ENCODE measurements at regions not wholly inside any gene's neighbourhood (a gene's known extent, or its start where the extent isn't known, plus 50 kb on each side); places are given as distances from the start of the nearest gene placed in this dataset.
"Not testable (repeated sequence)": the region's sequence is repeated elsewhere in the genome, so short reads cannot be mapped to it uniquely, and the experiment has no call there.

GRCh38 chr9:31582561-31582960 lies 801.9 kb upstream of the ACO1 start:
- DNase-seq: no peak

GRCh38 chr9:31585158-31585557 lies 799.3 kb upstream of the ACO1 start:
- DNase-seq: no peak

GRCh38 chr9:31587146-31587545 lies 797.3 kb upstream of the ACO1 start:
- no peak for DNase-seq

- DNase-seq: no peak
Observed at GRCh38 chr9:31588006-31588405, 796.4 kb upstream of the ACO1 start.

GRCh38 chr9:31588756-31589155 lies 795.7 kb upstream of the ACO1 start:
- DNase-seq: no peak

GRCh38 chr9:31590091-31590490 lies 794.4 kb upstream of the ACO1 start:
- no peak for DNase-seq

GRCh38 chr9:31597086-31597485 lies 787.4 kb upstream of the ACO1 start:
- not testable (repeated sequence) for DNase-seq

- no peak for DNase-seq
Observed at GRCh38 chr9:31597977-31598376, 786.5 kb upstream of the ACO1 start.

GRCh38 chr9:31601666-31602065 lies 782.8 kb upstream of the ACO1 start:
- no peak for DNase-seq

- no peak for DNase-seq
Observed at GRCh38 chr9:31604531-31604930, 779.9 kb upstream of the ACO1 start.

GRCh38 chr9:31605164-31605563 lies 779.3 kb upstream of the ACO1 start:
- no peak for DNase-seq

GRCh38 chr9:31606678-31607077 lies 777.8 kb upstream of the ACO1 start:
- no peak for DNase-seq

- no peak for DNase-seq
Observed at GRCh38 chr9:31608416-31608815, 776.0 kb upstream of the ACO1 start.

GRCh38 chr9:31608881-31609280 lies 775.6 kb upstream of the ACO1 start:
- no peak for DNase-seq

- no peak for DNase-seq
Observed at GRCh38 chr9:31612336-31613030, 772.0 kb upstream of the ACO1 start.

- no peak for DNase-seq
Observed at GRCh38 chr9:31615966-31616365, 768.5 kb upstream of the ACO1 start.

GRCh38 chr9:31623511-31623910 lies 760.9 kb upstream of the ACO1 start:
- no peak for DNase-seq

GRCh38 chr9:31629292-31629691 lies 755.2 kb upstream of the ACO1 start:
- no peak for DNase-seq

- DNase-seq: no peak
Observed at GRCh38 chr9:31637265-31637664, 747.2 kb upstream of the ACO1 start.

GRCh38 chr9:31637861-31638260 lies 746.6 kb upstream of the ACO1 start:
- no peak for DNase-seq

GRCh38 chr9:31639451-31639850 lies 745.0 kb upstream of the ACO1 start:
- no peak for DNase-seq

GRCh38 chr9:31669311-31669710 lies 715.1 kb upstream of the ACO1 start:
- DNase-seq: no peak

GRCh38 chr9:31671011-31671410 lies 713.4 kb upstream of the ACO1 start:
- DNase-seq: no peak

GRCh38 chr9:31674264-31674663 lies 710.2 kb upstream of the ACO1 start:
- no peak for DNase-seq

GRCh38 chr9:31677415-31677814 lies 707.0 kb upstream of the ACO1 start:
- DNase-seq: no peak

GRCh38 chr9:31677877-31678276 lies 706.6 kb upstream of the ACO1 start:
- DNase-seq: no peak

All from activated CD4-positive, CD25-positive, alpha-beta regulatory T cell treated with anti-CD3 and anti-CD28 coated beads, Interleukin-2, amount 50 U/mL, for 72 hours (primary cell).